Activated CD4-positive, alpha-beta T cell treated with anti-CD3 and anti-CD28 coated beads, Interleukin-2, amount 50 U/mL, for 1 hour (primary cell): ENCODE measurements at regions not wholly inside any gene's neighbourhood (a gene's known extent, or its start where the extent isn't known, plus 50 kb on each side); places are given as distances from the start of the nearest gene placed in this dataset.
A peak's percentile ranks its signal among the peaks of the same experiment; 100 is the strongest.

Experiments used
- DNase-seq: peaks from one replicate; pipeline ENCODE4 v3.0.0-alpha.2; 2020

- peak; percentile 31 for DNase-seq
These were observed 55.8 kb upstream of the GSE1 start for GRCh38 chr16:85557083-85557970.

- no peak for DNase-seq
These were observed 55.0 kb upstream of the GSE1 start for GRCh38 chr16:85557971-85558657.

GRCh38 chr16:85560932-85561247 lies 52.2 kb upstream of the GSE1 start:
- no peak for DNase-seq

- DNase-seq: no peak
These were observed 51.7 kb upstream of the GSE1 start for GRCh38 chr16:85561248-85562092.

- no peak for DNase-seq
These were observed 50.9 kb upstream of the GSE1 start for GRCh38 chr16:85562093-85562786.

- no peak for DNase-seq
These were observed 50.1 kb upstream of the GSE1 start for GRCh38 chr16:85563034-85563433.
